HepG2 (cell line): ENCODE measurements at regions not wholly inside any gene's neighbourhood (a gene's known extent, or its start where the extent isn't known, plus 50 kb on each side); places are given as distances from the start of the nearest gene placed in this dataset.

Experiments
- ATAC-seq: fragments of 200-7000 bp; cut with Tn5 transposase; 3 replicates; pipeline ENCODE4 v1.9.1; 2020; ENCODE audit warnings: mild to moderate bottlenecking, moderate library complexity
- BruUV-seq: library from RNA; stranded (reverse); fragments of 400-500 nt; replicated peaks from 2 replicates; lab custom pipeline; 2021; lab: Mats Ljungman, UMichigan
- CTCF ChIA-PET: fragments of 300-600 bp; formaldehyde crosslinking; extraction: SDS; loops from one replicate; lab custom pipeline; 2021; ENCODE audit warnings: low total read pairs, inconsistent platforms, low intra/inter-chr PET ratio; lab: Yijun Ruan, JAX
- POLR2A ChIA-PET: fragments of 350-600 bp; sonication (Branson Sonifier 250); formaldehyde crosslinking; loops from one replicate; lab custom pipeline; 2020; ENCODE audit warnings: antibody characterized with exemption, inconsistent platforms; lab: Yijun Ruan, JAX
- DNase-seq: peaks from one replicate; pipeline ENCODE4 v3.0.0-alpha.2; 2015; ENCODE audit warnings: low spot score
- FAIRE-seq: peaks from 3 replicates; lab custom pipeline; 2011; peaks lifted over from hg19 to GRCh38; lab: Jason Lieb, UNC
- H2AFZ ChIP-seq: one replicate; pipeline ENCODE4 v1.6.1; 2011; ENCODE audit warnings: low read length, inconsistent platforms
- H3K27ac ChIP-seq: fragments of 300-600 bp; 3 replicates; pipeline ENCODE4 v1.8.0; 2011; ENCODE audit warnings: mixed run types, mild to moderate bottlenecking, mixed read lengths, low read length, inconsistent platforms; ENCODE audit not compliant: insufficient read depth; ENCODE audit errors: extremely low read length
- H3K27me3 ChIP-seq, 2 experiments: fragments of 200-600 bp in 1 of 2; 2 replicates in 1 of 2; 3 replicates in 1 of 2; pipeline versions ENCODE4 v1.6.0 to v1.8.0; 2011; ENCODE audit warnings: low read length in 2 of 2, mild to moderate bottlenecking in 2 of 2, moderate library complexity in 2 of 2, inconsistent platforms in 1 of 2; ENCODE audit not compliant: insufficient read depth in 2 of 2, control insufficient read depth in 1 of 2
- H3K36me3 ChIP-seq, 2 experiments: fragments of 200-600 bp in 1 of 2; replicated peaks in 1 of 2; 2 replicates in 1 of 2; 3 replicates in 1 of 2; pipeline versions ENCODE4 v1.5.1 to v1.8.0; 2011; ENCODE audit warnings: low read length in 2 of 2, inconsistent platforms in 1 of 2; ENCODE audit not compliant: insufficient read depth in 2 of 2, control insufficient read depth in 1 of 2
- H3K4me1 ChIP-seq: 2 replicates; pipeline ENCODE4 v1.5.1; 2012; ENCODE audit warnings: low read length, inconsistent platforms; ENCODE audit not compliant: insufficient read depth
- H3K4me2 ChIP-seq: 2 replicates; pipeline ENCODE4 v1.6.0; 2011; ENCODE audit warnings: low read depth, low read length, inconsistent platforms
- H3K4me3 ChIP-seq, 3 experiments: fragments of 200-600 bp in 1 of 3; sonication (generic), shearing (Covaris generic) in 1 of 3; replicated peaks in 1 of 3; 2 replicates each; pipeline ENCODE4 v1.5.1; 2011 to 2016; ENCODE audit warnings: low read length in 3 of 3, inconsistent platforms in 2 of 3, low read depth in 2 of 3, mild to moderate bottlenecking in 2 of 3, control low read depth in 1 of 3, mixed read lengths in 1 of 3; ENCODE audit not compliant: insufficient read depth in 1 of 3
- H3K79me2 ChIP-seq: one replicate; pipeline ENCODE4 v1.6.1; 2011; ENCODE audit warnings: low read length, inconsistent platforms; ENCODE audit not compliant: insufficient read depth
- H3K9ac ChIP-seq: 2 replicates; pipeline ENCODE4 v1.6.0; 2011; ENCODE audit warnings: mild to moderate bottlenecking, low read depth, low read length, inconsistent platforms; ENCODE audit not compliant: insufficient read depth
- H3K9me3 ChIP-seq: 2 replicates; pipeline ENCODE4 v1.5.1; 2012; ENCODE audit warnings: mild to moderate bottlenecking, low read length
- H4K20me1 ChIP-seq: 2 replicates; pipeline ENCODE4 v1.6.0; 2011; ENCODE audit warnings: inconsistent platforms, mild to moderate bottlenecking, low read length, moderate library complexity; ENCODE audit not compliant: insufficient read depth
- AGO1 ChIP-seq: fragments of 200-400 bp; formaldehyde crosslinking; IDR thresholded peaks from 2 replicates; pipeline ENCODE4 v1.6.1; 2017; ENCODE audit warnings: mild to moderate bottlenecking, low read depth, low read length, moderate library complexity; ENCODE audit not compliant: poor library complexity, severe bottlenecking
- DNMT3B ChIP-seq: conservative IDR thresholded peaks from 2 replicates; pipeline ENCODE4 v1.6.1; 2016; ENCODE audit warnings: missing biosample characterization, control low read depth
- EP300 ChIP-seq, 3 experiments: sonication (generic) in 1 of 3; formaldehyde crosslinking in 1 of 3; IDR thresholded peaks; 2 replicates each; pipeline versions ENCODE4 v1.5.1 to v1.6.1; 2011 to 2020; ENCODE audit warnings: low read depth in 2 of 3, low read length in 2 of 3, borderline replicate concordance in 1 of 3, improper control_type of control experiment in 1 of 3, mild to moderate bottlenecking in 1 of 3, missing genetic modification reagents in 1 of 3, moderate library complexity in 1 of 3
- FOSL2 ChIP-seq: sonication (generic); formaldehyde crosslinking; IDR thresholded peaks from 2 replicates; pipeline ENCODE4 v1.4.0; 2020; ENCODE audit warnings: missing genetic modification reagents
- TGIF2 ChIP-seq: IDR thresholded peaks from 2 replicates; pipeline ENCODE4 v1.6.1; 2016; ENCODE audit warnings: control low read depth, missing compliant biosample characterization
- ZFY ChIP-seq: sonication (generic); formaldehyde crosslinking; IDR thresholded peaks from 2 replicates; pipeline ENCODE4 v1.4.0; 2020; ENCODE audit warnings: missing genetic modification reagents
- ZNF546 ChIP-seq: sonication (generic); formaldehyde crosslinking; conservative IDR thresholded peaks from 2 replicates; pipeline ENCODE4 v1.8.1; 2023; ENCODE audit warnings: mild to moderate bottlenecking, missing genetic modification reagents
- ZNF562 ChIP-seq: sonication (generic); formaldehyde crosslinking; IDR thresholded peaks from 2 replicates; pipeline ENCODE4 v1.8.0; 2022; ENCODE audit warnings: missing genetic modification reagents, borderline replicate concordance
- ZNF569 ChIP-seq: sonication (generic); formaldehyde crosslinking; IDR thresholded peaks from 2 replicates; pipeline ENCODE4 v1.5.0; 2020; ENCODE audit warnings: mild to moderate bottlenecking, missing genetic modification reagents, moderate library complexity, borderline replicate concordance
- ZSCAN22 ChIP-seq: sonication (generic); formaldehyde crosslinking; IDR thresholded peaks from 2 replicates; pipeline ENCODE4 v1.4.0; 2020; ENCODE audit warnings: mild to moderate bottlenecking, missing genetic modification reagents
- WGBS: methylation state at CpG from one replicate; pipeline ENCODE4 v1.1.6; 2017; ENCODE audit warnings: low lambda C conversion rate; 5-methylcytosine and 5-hydroxymethylcytosine counted together
- in situ Hi-C: cut with HindIII; loops from 2 replicates; pipeline ENCODE4 v1.10.0; 2017; ENCODE audit warnings: low pct_unique_long_range_greater_than_20kb; ENCODE audit not compliant: extremely low pct_ligation_motif_present
- intact Hi-C: fragments of 100-400 bp; cut with micrococcal nuclease; formaldehyde crosslinking; loops from one replicate; pipeline ENCODE4 v1.10.0; 2022; ENCODE audit not compliant: unreplicated experiment

DNA sequence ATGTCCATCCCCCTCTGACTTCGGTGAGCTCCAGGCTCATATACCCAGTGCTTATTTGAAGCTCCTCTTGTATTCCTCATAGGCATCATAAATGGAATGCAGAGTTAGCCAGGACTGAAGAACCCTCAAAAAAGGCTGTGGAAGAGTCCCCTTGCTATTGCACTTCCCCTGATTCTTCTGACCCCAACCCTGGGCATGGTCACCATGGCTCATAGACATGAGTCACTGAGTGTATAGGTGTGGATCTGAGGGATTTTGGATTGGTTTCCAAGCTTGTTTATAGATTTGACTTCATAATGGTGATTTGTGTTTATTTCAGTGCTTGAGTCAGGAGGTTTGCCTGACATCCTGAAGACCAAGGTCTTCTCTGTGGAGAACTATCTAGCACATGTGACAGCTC lies 98.4 kb upstream of the SLC38A2 start:
- H3K4me2 ChIP-seq, result no peak overlapping the region
- FAIRE-seq, result no peak
- TF ChIP-seq ZNF546 (CRISPR knock-in tag), result no peak
- TF ChIP-seq DNMT3B (CRISPR knock-in tag), result no peak
- no peak for TF ChIP-seq ZFY
- peak; percentile 40 for TF ChIP-seq FOSL2 (CRISPR knock-in tag)
- no peak for TF ChIP-seq AGO1
- TF ChIP-seq ZNF569, result no peak
- no peak for TF ChIP-seq TGIF2
- peak in 1 of 2 experiments; percentile 12; a peak in 1 of 4 replicates for TF ChIP-seq EP300 (IDR thresholded peaks at IDR 0.05; ENCODE audit: low read depth in 2 of 2, low read length in 2 of 2)
- TF ChIP-seq EP300 (CRISPR knock-in tag; IDR thresholded peaks at IDR 0.05; ENCODE audit: borderline replicate concordance), result no peak
- no peak for TF ChIP-seq ZNF562
- no peak for TF ChIP-seq ZSCAN22
- TF ChIP-seq, all 625 proteins: peak for 2
- Histone ChIP-seq H3K36me3 (no peaks in the 10 kb centered on the region), H3K4me1 (peaks cover 83% of the 10 kb centered on the region), H3K79me2 (no peaks in the 10 kb centered on the region), H3K9ac (no peak overlapping the region), H2AFZ (no peak overlapping the region), H3K9me3 (no peaks in the 10 kb centered on the region), H3K27ac (peak overlapping the region; percentile 9), H3K27me3 (no peaks in the 10 kb centered on the region), H3K4me3 (no peak overlapping the region), H4K20me1 (no peaks in the 10 kb centered on the region)
- DNase-seq (no peak), ATAC-seq (no peak)
- intact Hi-C loops, result loop anchor here (5.0 kb wide), 1 partner anchor 99 kb away; the partner anchor contains the start of gene SLC38A2
- 100% methylated on average over 1 of the region's 1 CpG for WGBS
- in situ Hi-C loops, result no loop called here
- POLR2A ChIA-PET, result interaction anchor here (1.0 to 1.2 kb wide), 2 partner anchors 13 to 99 kb away, joined by 3 read pairs; no protein-coding TSS in a partner anchor
- no TSS peak for BruUV-seq
- CTCF ChIA-PET, result no interaction called here
